ENCODE measurements at regions not wholly inside any gene's neighbourhood (a gene's known extent, or its start where the extent isn't known, plus 50 kb on each side); places are given as distances from the start of the nearest gene placed in this dataset.

- Histone ChIP-seq H3K9me3 (ENCODE audit: control extremely low read depth in 1 of 3, control insufficient read depth in 2 of 3, insufficient read depth in 1 of 3, low read length in 2 of 3) (no peaks in the 10 kb centered on the region), H2AFZ (ENCODE audit: insufficient read depth, low read depth, low read length, poor library complexity, severe bottlenecking) (peak overlapping the region; percentile 54), H3K9ac (ENCODE audit: low read length) (no peak overlapping the region), H3K36me3 (replicated peaks in 1 of 2; ENCODE audit: control extremely low read depth in 1 of 2, control insufficient read depth in 1 of 2, extremely low read depth in 1 of 2, insufficient read depth in 2 of 2, low read length in 1 of 2) (no peaks in the 10 kb centered on the region), H3K4me3 (ENCODE audit: control extremely low read depth in 1 of 5, extremely low read depth in 1 of 5, insufficient read depth in 1 of 5, low read depth in 2 of 5, low read length in 4 of 5) (peak overlapping the region in 1 of 5 experiments; percentile 11), H4K20me1 (ENCODE audit: control insufficient read depth, insufficient read depth, low read length, poor library complexity, severe bottlenecking) (no peaks in the 10 kb centered on the region), H3K27ac (ENCODE audit: low read length in 2 of 2) (peak overlapping the region in 1 of 2 donors; percentile 4), H3K79me2 (ENCODE audit: control insufficient read depth, insufficient read depth, low read length) (no peaks in the 10 kb centered on the region), H3K4me2 (replicated peaks; ENCODE audit: low read depth, low read length, poor library complexity, severe bottlenecking) (peak overlapping the region; percentile 74), H3K27me3 (replicated peaks in 1 of 4; ENCODE audit: control extremely low read depth in 1 of 4, control insufficient read depth in 3 of 4, insufficient read depth in 4 of 4, low read length in 3 of 4) (no peaks in the 10 kb centered on the region), H3K4me1 (ENCODE audit: control insufficient read depth in 2 of 2, insufficient read depth in 2 of 2, low read length in 2 of 2) (peaks cover 46 to 50% of the 10 kb centered on the region in 2 donors)
- POLR2A ChIA-PET, result interaction anchor here (1.4 to 1.5 kb wide), 2 partner anchors 466 to 467 kb away, joined by 3 to 5 read pairs; partner anchors contain the start of gene SESN3
- H3K27ac Mint-ChIP-seq, result peak overlapping the region; percentile 90
- CTCF ChIA-PET, result interaction anchor here (0.7 to 4.0 kb wide), 4 partner anchors 17 to 545 kb away, joined by 3 to 13 read pairs (median 4); no protein-coding TSS in a partner anchor
- DNase-seq, result peak; percentile 61
- H3K4me3 Mint-ChIP-seq, result peak overlapping the region; percentile 75
- intact Hi-C loops (cut with micrococcal nuclease), result no loop called here
- no peaks in the 10 kb centered on the region for H3K27me3 Mint-ChIP-seq
- peaks cover 60% of the 10 kb centered on the region for H3K4me1 Mint-ChIP-seq
- ATAC-seq (ENCODE audit: low read depth), result peak; percentile 28
- 48% methylated on average over 8 of the region's 10 CpGs for WGBS (ENCODE audit: insufficient coverage)
- no peaks in the 10 kb centered on the region for H3K9me3 Mint-ChIP-seq (ENCODE audit: insufficient read depth)
- TF ChIP-seq CTCF (IDR thresholded peaks at IDR 0.05), result no peak
- TF ChIP-seq EZH2 (IDR thresholded peaks at IDR 0.05; ENCODE audit: borderline replicate concordance, insufficient read depth, low read depth, low read length, poor library complexity, severe bottlenecking), result no peak
These were observed 91.8 kb downstream of the FAM76B start for GRCh38 chr11:95697614-95698408.

GRCh38 chr11:95695181-95695580 lies 94.4 kb downstream of the FAM76B start:
- no peak for ATAC-seq (ENCODE audit: low read depth)
- intact Hi-C loops (cut with micrococcal nuclease), result no loop called here
- no peak overlapping the region for H3K4me3 ChIP-seq (ENCODE audit: control extremely low read depth in 1 of 5, extremely low read depth in 1 of 5, insufficient read depth in 1 of 5, low read depth in 2 of 5, low read length in 4 of 5)
- no peak overlapping the region for H3K4me2 ChIP-seq (replicated peaks; ENCODE audit: low read depth, low read length, poor library complexity, severe bottlenecking)
- no peaks in the 10 kb centered on the region for H3K27me3 ChIP-seq (replicated peaks in 1 of 4; ENCODE audit: control extremely low read depth in 1 of 4, control insufficient read depth in 3 of 4, insufficient read depth in 4 of 4, low read length in 3 of 4)
- H3K27ac ChIP-seq (ENCODE audit: low read length in 2 of 2), result no peak overlapping the region
- TF ChIP-seq CTCF (IDR thresholded peaks at IDR 0.05) (no peak), EZH2 (IDR thresholded peaks at IDR 0.05; ENCODE audit: borderline replicate concordance, insufficient read depth, low read depth, low read length, poor library complexity, severe bottlenecking) (no peak)
- no peaks in the 10 kb centered on the region for H3K27me3 Mint-ChIP-seq
- H3K4me1 Mint-ChIP-seq, result peaks cover 47% of the 10 kb centered on the region
- no peak for DNase-seq
- H3K27ac Mint-ChIP-seq, result no peak overlapping the region
- H3K4me1 ChIP-seq (ENCODE audit: control insufficient read depth in 2 of 2, insufficient read depth in 2 of 2, low read length in 2 of 2), result peaks cover 56 to 57% of the 10 kb centered on the region in 2 donors
- H3K79me2 ChIP-seq (ENCODE audit: control insufficient read depth, insufficient read depth, low read length), result no peaks in the 10 kb centered on the region
- no peaks in the 10 kb centered on the region for H3K9me3 ChIP-seq (ENCODE audit: control extremely low read depth in 1 of 3, control insufficient read depth in 2 of 3, insufficient read depth in 1 of 3, low read length in 2 of 3)
- H3K4me3 Mint-ChIP-seq, result no peak overlapping the region
- no peaks in the 10 kb centered on the region for H4K20me1 ChIP-seq (ENCODE audit: control insufficient read depth, insufficient read depth, low read length, poor library complexity, severe bottlenecking)
- CTCF ChIA-PET, result interaction anchor here (0.6 to 3.9 kb wide), 9 partner anchors 10 to 541 kb away, joined by 3 to 38 read pairs (median 4); partner anchors contain the start of gene SESN3
- POLR2A ChIA-PET, result interaction anchor here (0.7 to 1.6 kb wide), 3 partner anchors 17 to 464 kb away, joined by 3 to 8 read pairs (median 6); partner anchors contain the start of gene SESN3
- H3K9ac ChIP-seq (ENCODE audit: low read length), result no peak overlapping the region
- H3K36me3 ChIP-seq (replicated peaks in 1 of 2; ENCODE audit: control extremely low read depth in 1 of 2, control insufficient read depth in 1 of 2, extremely low read depth in 1 of 2, insufficient read depth in 2 of 2, low read length in 1 of 2), result no peaks in the 10 kb centered on the region
- H2AFZ ChIP-seq (ENCODE audit: insufficient read depth, low read depth, low read length, poor library complexity, severe bottlenecking), result no peak overlapping the region
- no peaks in the 10 kb centered on the region for H3K9me3 Mint-ChIP-seq (ENCODE audit: insufficient read depth)

Measured in B cell (primary cell).